Activated CD4-positive, alpha-beta T cell treated with anti-CD3 and anti-CD28 coated beads for 4 hours (primary cell): ENCODE measurements at regions not wholly inside any gene's neighbourhood (a gene's known extent, or its start where the extent isn't known, plus 50 kb on each side); places are given as distances from the start of the nearest gene placed in this dataset.
"Not testable (repeated sequence)": the region's sequence is repeated elsewhere in the genome, so short reads cannot be mapped to it uniquely, and the experiment has no call there.

Experiments used
- DNase-seq, 2 donors: peaks; one replicate each; pipeline ENCODE4 v3.0.0-alpha.2; 2020

DNA sequence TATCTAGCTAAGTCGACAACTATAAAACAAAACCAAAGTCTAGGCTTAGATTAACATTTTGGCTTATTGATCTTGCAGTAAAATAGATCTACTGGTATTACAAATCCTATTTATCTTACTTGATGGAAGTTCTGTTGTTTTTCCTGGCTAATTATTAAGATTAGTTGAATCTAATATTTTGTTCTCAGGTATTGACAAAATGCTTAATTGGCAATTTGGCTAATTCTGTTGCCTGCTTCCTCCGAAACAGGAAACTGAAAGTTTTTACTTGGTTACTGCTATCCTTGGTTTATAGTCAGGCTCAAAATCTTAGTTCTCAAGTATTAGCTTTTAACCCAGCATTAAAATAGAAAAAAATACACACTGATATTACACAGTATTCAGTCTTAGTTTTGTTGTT lies 820.5 kb downstream of the NR2F1-AS1 start:
- DNase-seq, result no peak

- no peak for DNase-seq
Observed at GRCh38 chr5:92758552-92758951, 822.5 kb downstream of the NR2F1-AS1 start.

DNA sequence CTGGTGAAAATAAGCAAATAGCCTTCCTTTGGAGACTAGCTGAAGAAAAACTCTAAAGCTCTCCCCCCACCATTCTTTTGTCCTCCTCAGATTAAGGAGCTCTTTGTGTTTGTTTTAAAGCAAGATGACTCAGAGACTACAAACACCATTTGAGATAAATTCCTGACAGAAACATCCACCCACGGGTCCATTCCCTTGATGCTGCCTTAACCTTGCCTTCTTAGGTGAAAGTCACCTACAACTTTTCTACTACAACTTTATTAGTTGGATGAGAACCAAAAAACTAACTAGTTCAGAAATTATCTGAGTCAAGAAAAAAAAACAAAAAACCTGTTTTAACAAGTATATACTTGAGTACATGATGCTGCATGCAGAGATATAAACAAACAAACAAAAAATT lies 831.1 kb downstream of the NR2F1-AS1 start:
- DNase-seq, result no peak

DNA sequence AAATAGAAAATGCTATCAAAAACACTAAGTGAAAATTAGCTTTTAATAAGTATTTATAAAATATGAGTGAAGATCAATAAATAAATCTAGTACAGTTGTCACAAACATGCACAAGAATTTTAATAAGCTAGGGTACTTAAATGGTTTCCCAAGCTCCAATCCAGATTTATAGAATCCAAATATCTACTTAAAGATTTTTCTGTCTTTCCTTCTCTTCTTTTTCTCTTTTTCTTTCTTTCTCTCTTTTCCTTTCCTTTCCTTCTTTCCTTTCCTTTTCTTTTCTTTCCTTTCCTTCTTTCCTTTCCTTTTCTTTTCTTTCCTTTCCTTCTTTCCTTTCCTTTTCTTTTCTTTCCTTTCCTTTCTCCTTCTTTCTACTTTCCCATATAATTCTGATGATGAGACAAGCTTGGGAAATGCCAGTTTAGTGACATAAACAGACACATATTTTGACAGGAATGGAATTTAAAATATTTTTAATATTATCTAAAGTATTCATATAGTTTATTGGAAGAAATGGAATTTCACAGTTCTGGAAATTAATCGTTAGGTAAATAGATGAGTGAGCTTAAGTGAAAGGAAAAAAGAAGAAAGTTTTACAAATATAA lies 832.8 kb downstream of the NR2F1-AS1 start:
- no peak for DNase-seq

DNA sequence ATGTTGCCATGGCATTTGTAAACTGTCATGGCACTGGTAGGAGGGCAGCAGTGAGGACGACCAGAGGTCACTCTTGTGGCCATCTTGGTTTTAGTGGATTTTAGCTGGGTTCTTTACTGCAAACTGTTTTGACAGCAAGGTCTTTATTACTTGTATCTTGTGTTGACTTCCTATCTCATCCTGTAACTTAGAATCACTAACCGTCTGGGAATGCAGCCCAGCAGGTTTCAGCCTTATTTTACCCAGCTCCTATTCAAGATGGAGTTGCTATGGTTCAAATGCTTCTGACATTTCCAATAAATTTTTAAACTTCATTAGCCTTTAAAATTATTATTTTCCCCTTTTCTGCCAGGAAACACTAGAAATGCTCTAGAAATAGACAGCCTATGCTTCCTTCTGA lies 839.1 kb downstream of the NR2F1-AS1 start:
- DNase-seq, result no peak

DNA sequence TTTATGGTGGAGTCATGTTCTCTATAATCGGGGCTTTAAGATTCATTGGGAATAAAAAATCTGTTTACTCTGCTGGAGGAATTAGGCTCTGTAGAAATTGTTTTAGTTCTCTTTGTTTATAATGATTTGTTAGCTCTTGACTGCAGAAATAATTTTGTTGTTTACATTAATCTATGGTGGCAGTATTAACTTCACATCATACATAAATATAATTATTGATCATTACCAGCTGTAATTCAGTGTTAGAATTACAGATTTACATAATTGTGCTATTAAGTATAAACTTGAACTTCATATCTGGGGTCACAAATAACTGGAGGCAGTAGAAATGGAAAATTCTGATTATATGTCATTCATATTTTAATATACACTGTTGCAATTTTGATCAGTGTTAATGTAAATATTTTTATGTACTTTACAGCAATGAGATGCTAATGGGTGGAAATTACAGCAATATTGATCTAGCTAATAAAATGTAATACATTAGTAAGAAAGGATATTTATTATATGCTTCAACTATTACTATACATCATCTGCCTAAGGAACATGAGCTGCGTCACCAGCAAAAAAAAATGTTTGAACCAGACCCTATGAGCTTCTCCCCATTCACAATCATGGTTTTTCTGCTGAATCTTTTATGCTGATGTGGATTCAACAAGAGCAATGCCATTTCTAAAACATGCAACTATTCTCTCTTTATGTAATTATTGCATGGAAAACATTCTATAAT lies 846.6 kb downstream of the NR2F1-AS1 start:
- DNase-seq, result no peak

- no peak for DNase-seq
Observed at GRCh38 chr5:92730486-92730885, 850.5 kb downstream of the NR2F1-AS1 start.

- DNase-seq, result no peak
Observed at GRCh38 chr5:92729088-92729487, 851.9 kb downstream of the NR2F1-AS1 start.

DNA sequence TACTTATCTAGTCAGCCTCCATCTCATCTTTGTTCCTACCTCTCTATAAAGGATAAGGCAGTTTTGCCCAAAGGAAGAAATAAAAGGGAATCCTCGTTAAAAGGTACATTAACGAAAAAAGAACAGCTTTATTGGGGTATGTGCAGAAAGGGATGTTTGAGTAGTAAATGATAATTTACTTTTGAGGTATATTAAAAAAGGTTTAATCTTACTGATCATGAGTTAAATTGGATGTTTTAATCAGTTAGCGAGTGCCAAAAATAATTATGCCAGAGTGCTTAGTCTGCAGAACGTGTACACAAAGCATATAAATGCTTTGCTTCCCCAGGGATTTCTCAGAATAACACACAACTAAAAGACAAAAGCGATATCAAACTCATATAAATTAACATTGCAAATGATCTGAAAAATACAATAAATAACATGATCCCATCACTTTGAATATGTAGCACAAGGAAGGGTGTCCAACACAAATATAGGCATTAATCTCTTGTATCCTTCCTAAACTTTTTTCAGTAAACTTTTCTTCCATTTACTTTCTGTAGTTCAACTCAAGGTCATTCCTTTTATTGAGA lies 865.0 kb downstream of the NR2F1-AS1 start:
- DNase-seq, result no peak

DNA sequence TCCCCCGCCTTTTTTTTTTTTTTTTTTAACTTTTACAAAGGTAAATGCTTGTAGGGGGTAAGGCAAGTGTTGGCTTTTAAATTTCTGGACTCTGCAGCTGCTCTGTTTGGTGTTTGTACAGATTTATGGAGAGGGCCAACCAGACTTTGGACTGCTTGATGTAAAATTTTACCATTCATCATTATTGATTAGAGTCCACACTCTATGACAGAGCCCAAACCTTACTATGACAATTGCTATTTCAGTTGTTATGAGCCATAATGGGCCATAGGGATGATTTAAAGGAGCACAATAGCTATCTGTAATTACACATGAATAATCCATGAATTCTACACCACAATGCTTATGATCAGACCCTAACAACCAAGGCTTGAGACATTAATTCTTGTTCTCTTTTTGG lies 867.2 kb downstream of the NR2F1-AS1 start:
- DNase-seq, result no peak

GRCh38 chr5:92713335-92713743 lies 867.7 kb downstream of the NR2F1-AS1 start:
- DNase-seq, result no peak

DNA sequence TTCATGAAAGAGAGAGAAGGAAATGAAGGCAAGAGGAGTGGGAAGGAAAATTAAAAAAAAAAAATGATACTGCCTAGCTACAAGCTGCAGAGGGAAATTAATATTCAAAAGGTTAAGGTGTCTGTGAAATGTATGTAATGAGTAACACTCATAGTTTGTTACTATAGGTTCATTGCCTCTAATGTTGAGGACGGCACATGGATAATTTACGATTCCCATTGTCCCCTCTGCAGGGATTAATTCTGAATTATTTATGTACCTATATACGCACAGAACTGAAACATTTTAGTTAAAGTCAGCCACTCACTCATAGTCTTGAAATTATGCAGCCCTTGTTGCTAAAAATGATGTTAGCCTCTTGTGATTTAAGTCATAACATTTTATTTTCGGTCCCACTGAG lies 869.1 kb downstream of the NR2F1-AS1 start:
- no peak for DNase-seq

DNA sequence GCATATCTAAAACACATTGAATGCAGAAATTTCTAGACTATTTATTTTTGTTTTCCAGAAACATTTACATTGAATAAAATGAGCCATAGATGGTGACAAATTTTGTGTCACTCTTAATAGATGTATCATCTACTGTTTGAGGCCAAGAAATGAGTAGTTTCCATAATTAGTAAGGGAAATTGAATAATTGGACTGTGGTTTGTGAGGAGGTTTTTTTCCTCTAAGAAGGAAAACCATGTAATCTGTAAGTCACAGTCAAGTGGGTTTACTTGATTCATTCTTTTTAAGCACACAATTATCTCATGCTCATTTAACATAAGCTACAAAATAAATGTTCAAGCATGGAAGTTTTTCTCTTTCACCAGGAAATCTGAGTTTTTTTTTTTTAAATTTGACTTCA lies 876.4 kb downstream of the NR2F1-AS1 start:
- DNase-seq, result no peak

DNA sequence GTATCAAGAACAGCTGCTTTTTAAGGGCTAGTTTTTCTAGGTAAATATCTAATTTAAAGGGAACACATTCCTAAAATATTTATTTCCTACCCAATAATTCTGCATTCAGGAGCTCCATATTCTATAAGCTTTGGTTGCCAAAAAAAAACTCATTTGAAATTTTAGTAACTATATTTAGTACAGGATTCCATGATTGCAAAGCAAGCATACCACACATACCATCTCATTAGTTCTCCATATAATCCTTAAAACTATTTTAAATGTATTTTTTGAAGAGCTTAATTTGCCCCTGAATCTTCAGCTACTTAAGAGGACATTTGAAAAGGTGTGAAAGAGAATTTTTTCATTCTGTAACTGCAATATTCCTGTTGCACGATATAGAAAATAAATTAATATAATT lies 877.0 kb downstream of the NR2F1-AS1 start:
- DNase-seq, result no peak

DNA sequence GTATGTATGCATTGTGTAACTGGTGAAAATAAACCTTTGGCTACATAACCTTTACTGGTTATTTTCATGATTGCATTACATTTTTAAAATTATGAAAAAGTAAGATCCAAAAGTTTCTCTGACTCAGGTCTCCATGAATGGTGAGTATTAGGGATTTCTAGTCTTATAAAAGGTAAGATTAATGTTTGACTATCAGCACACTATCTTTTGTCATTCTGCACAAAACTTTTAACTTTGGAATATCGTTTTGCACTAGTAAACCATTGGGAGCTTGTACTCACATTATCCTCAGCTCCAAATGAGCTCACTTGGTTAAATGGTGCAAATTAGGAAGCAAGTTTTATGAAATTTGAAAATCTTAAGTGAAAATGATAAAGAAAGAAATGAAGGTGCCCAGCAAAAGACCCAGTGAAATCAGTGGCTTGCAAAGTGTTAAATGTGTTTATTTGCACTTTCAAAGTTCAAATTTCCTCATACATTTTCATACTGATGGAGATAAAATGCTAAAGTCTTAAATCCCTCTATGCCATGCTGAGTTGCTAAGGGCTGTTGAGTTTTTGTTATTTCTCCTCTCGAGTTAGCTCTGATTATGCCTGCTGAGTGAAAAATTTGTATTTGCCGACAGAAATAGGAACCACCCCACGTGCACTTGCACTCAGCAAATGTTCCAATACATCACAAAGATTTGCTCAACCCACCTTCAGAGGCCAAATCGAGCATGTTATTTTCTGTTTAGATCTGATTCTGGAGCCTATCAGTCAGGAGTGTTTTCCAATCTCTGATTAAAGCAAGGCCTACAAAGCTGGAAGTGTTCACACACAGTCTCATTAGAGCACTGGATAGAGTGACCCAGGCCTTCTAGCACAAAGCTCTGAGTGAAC lies 885.7 kb downstream of the NR2F1-AS1 start:
- DNase-seq, result no peak

- DNase-seq, result no peak
Observed at GRCh38 chr5:92694067-92694466, 887.0 kb downstream of the NR2F1-AS1 start.

- DNase-seq, result not testable (repeated sequence)
Observed at GRCh38 chr5:92691955-92692354, 889.1 kb downstream of the NR2F1-AS1 start.

GRCh38 chr5:92687821-92688722 lies 892.9 kb downstream of the NR2F1-AS1 start:
- DNase-seq, result no peak

DNA sequence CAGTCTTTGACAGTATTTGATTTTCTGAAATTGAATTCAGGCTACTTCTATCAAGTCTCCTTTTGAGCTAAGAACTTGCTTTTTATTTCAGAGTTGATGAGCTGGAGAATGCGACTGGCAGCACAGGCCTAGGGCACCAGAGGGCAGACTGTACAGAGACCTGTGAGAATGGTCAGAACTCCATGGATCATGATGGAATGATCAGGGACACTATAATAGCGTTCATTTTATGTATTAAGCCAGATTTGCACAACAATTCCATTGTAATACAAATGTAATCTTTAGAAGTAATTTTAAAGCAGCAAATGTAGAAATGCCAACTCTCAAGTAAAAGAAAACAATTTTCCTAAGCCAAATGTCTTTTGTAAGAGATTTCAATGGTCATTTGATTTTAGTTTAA lies 902.4 kb downstream of the NR2F1-AS1 start:
- no peak for DNase-seq

- no peak for DNase-seq
Observed at GRCh38 chr5:92676215-92677165, 904.5 kb downstream of the NR2F1-AS1 start.

DNA sequence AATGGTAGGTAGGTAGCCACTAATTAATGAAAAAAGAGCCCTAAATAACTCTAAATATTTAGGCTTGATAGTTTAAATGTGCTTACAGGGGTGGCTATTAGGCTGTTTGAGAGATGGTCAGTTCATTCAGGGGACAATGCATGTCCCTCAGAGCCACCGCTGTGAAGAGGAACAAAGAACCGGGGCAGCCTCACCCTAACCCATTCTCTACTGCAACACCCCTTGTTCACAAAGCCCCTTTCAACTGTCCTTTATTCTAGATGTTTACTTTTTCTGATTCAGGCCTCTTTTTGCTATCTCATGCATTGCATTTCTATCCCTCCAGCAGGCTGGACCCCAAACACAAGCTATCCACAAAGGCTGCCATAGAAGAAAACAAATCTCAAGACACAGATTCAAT lies 906.7 kb downstream of the NR2F1-AS1 start:
- no peak for DNase-seq
